ENCODE measurements at regions not wholly inside any gene's neighbourhood (a gene's known extent, or its start where the extent isn't known, plus 50 kb on each side); places are given as distances from the start of the nearest gene placed in this dataset.

DNA sequence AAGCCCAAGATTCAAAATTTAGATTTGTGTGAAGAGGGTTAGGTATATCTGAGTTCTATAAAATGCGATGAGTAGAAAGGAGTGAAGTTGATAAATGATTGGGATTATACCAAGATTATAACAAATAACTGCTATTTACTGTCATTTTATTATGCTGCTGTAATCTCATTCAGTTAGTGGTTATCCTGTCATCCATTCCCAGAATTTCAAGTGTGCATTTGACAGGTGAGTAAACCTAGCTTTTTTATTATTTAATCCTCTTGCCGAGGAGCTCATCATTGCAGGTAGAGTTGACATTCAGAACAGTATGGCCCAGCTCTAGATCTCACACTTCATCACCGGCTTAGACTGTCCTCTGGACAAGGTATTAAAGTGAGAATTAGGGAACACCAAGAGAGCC is 1146.2 kb downstream of the CDH11 start:
- no peaks in the 10 kb centered on the region for H3K9me3 ChIP-seq (ENCODE audit: control insufficient read depth in 1 of 2, low read length in 2 of 2)
- H3K27ac ChIP-seq (ENCODE audit: low read length), result no peak overlapping the region
- H3K27me3 ChIP-seq (ENCODE audit: low read depth, low read length), result no peaks in the 10 kb centered on the region
- H3K36me3 ChIP-seq (ENCODE audit: control insufficient read depth in 1 of 2, insufficient read depth in 2 of 2, low read length in 2 of 2), result no peaks in the 10 kb centered on the region
- no peaks in the 10 kb centered on the region for H3K4me1 ChIP-seq (ENCODE audit: control insufficient read depth in 1 of 2, insufficient read depth in 2 of 2, low read length in 2 of 2)
- H3K4me3 ChIP-seq (ENCODE audit: low read depth in 1 of 2, low read length in 2 of 2), result no peak overlapping the region

DNA sequence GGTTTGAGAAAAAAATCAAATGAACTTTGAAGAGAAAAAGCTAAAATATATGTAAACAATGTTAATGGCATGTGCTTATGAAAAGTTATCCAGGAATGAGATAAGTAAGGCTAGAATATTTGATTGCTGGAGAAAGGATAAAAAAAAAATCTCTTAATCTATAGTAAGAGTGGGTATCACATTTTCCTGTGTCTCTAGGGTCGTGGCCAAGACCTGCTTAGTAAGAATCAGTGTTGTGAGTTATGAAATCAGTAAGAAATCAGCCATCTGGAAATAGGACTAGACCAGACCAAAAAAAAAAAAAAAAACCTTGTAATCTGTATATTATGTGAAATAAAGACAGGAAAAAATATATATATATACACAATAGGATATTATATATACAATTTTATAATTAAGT is 1153.9 kb downstream of the CDH11 start:
- Histone ChIP-seq H3K4me1 (ENCODE audit: control insufficient read depth in 1 of 2, insufficient read depth in 2 of 2, low read length in 2 of 2) (no peaks in the 10 kb centered on the region), H3K27ac (ENCODE audit: low read length) (no peak overlapping the region), H3K27me3 (ENCODE audit: low read depth, low read length) (no peaks in the 10 kb centered on the region), H3K4me3 (ENCODE audit: low read depth in 1 of 2, low read length in 2 of 2) (no peak overlapping the region), H3K9me3 (ENCODE audit: control insufficient read depth in 1 of 2, low read length in 2 of 2) (no peaks in the 10 kb centered on the region), H3K36me3 (ENCODE audit: control insufficient read depth in 1 of 2, insufficient read depth in 2 of 2, low read length in 2 of 2) (no peaks in the 10 kb centered on the region)

DNA sequence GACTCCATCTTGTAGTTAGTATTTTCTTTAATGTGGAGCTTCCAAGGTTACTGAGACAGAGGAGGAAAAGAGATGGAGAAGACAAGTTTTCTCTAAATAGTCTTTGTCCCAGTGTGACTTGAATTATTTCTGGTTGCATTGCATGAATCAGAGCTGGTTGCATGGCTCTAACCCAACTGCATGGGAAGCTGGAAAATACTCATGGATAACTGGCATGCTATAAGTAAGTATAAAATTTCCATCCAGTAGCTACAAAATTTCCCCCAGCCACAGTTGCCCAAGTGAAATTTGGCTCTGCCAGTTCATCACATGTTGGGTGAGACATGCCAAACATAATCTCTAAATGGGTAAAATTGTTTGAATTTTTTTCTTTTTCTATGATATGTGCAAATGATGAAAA is 1161.5 kb downstream of the CDH11 start:
- no peaks in the 10 kb centered on the region for H3K4me1 ChIP-seq (ENCODE audit: control insufficient read depth in 1 of 2, insufficient read depth in 2 of 2, low read length in 2 of 2)
- no peaks in the 10 kb centered on the region for H3K36me3 ChIP-seq (ENCODE audit: control insufficient read depth in 1 of 2, insufficient read depth in 2 of 2, low read length in 2 of 2)
- no peaks in the 10 kb centered on the region for H3K27me3 ChIP-seq (ENCODE audit: low read depth, low read length)
- H3K4me3 ChIP-seq (ENCODE audit: low read depth in 1 of 2, low read length in 2 of 2), result no peak overlapping the region
- H3K27ac ChIP-seq (ENCODE audit: low read length), result no peak overlapping the region
- H3K9me3 ChIP-seq (ENCODE audit: control insufficient read depth in 1 of 2, low read length in 2 of 2), result no peaks in the 10 kb centered on the region

DNA sequence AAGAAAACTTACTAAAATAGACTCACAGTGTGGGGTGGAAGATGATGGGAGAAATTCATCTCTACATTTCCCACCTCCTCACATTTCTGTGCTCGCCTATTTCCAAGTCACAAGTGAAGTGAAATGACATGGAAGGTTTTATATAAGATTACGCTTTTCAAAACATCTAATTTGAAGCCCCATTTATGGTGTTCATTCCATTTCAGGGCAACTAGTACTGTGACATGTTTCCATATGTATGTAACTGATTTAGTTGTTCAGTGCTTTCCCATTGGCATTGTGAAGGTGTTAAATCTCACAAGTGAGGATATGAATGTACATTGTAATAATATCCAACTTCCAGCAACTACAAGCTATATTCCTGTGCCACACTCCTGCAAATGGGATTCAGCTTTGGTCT is 1174.8 kb downstream of the CDH11 start:
- no peaks in the 10 kb centered on the region for H3K9me3 ChIP-seq (ENCODE audit: control insufficient read depth in 1 of 2, low read length in 2 of 2)
- no peaks in the 10 kb centered on the region for H3K27me3 ChIP-seq (ENCODE audit: low read depth, low read length)
- no peak overlapping the region for H3K27ac ChIP-seq (ENCODE audit: low read length)
- no peak overlapping the region for H3K4me3 ChIP-seq (ENCODE audit: low read depth in 1 of 2, low read length in 2 of 2)
- no peaks in the 10 kb centered on the region for H3K4me1 ChIP-seq (ENCODE audit: control insufficient read depth in 1 of 2, insufficient read depth in 2 of 2, low read length in 2 of 2)
- H3K36me3 ChIP-seq (ENCODE audit: control insufficient read depth in 1 of 2, insufficient read depth in 2 of 2, low read length in 2 of 2), result no peaks in the 10 kb centered on the region

DNA sequence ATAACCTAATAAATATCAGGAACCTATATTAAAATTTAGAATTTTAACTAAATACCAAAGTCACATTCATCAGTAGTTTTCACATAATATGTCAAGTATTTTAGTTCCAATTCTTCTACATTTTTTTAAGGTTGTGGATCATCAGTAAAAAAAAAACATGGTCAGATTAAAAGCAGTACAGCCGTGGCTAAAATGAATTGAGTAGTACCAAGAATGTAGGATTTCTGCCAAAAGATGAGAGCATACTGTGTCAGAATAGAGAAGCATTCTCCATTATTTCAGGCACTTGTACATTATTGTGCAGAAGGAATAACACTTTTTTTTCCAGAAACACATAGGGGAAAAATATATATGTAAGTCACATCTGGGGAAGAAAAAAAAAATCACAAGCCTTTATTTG is 1176.1 kb downstream of the CDH11 start:
- Histone ChIP-seq H3K36me3 (ENCODE audit: control insufficient read depth in 1 of 2, insufficient read depth in 2 of 2, low read length in 2 of 2) (no peaks in the 10 kb centered on the region), H3K4me3 (ENCODE audit: low read depth in 1 of 2, low read length in 2 of 2) (no peak overlapping the region), H3K27ac (ENCODE audit: low read length) (no peak overlapping the region), H3K27me3 (ENCODE audit: low read depth, low read length) (no peaks in the 10 kb centered on the region), H3K9me3 (ENCODE audit: control insufficient read depth in 1 of 2, low read length in 2 of 2) (no peaks in the 10 kb centered on the region), H3K4me1 (ENCODE audit: control insufficient read depth in 1 of 2, insufficient read depth in 2 of 2, low read length in 2 of 2) (no peaks in the 10 kb centered on the region)

DNA sequence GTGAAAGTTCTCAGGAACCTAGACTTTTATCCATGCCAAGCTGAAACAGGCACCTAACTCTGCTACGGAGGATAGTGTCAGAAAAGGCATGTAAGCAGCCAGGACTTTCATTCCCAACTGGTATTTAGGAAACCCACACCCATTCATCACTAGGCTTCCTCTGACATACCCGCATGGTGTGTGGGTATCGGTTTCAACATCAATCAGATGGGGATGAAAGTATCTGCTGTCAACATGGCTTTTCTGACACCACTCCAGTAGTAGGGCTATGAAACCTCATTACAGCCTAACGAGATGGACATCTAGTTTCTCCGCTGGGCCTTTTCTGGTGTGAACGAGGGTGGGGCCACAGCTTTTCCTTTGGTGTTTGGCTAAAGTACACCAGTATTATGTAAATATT is 1178.3 kb downstream of the CDH11 start:
- H3K4me1 ChIP-seq (ENCODE audit: control insufficient read depth in 1 of 2, insufficient read depth in 2 of 2, low read length in 2 of 2), result no peaks in the 10 kb centered on the region
- H3K36me3 ChIP-seq (ENCODE audit: control insufficient read depth in 1 of 2, insufficient read depth in 2 of 2, low read length in 2 of 2), result no peaks in the 10 kb centered on the region
- no peak overlapping the region for H3K4me3 ChIP-seq (ENCODE audit: low read depth in 1 of 2, low read length in 2 of 2)
- H3K27ac ChIP-seq (ENCODE audit: low read length), result no peak overlapping the region
- H3K9me3 ChIP-seq (ENCODE audit: control insufficient read depth in 1 of 2, low read length in 2 of 2), result no peaks in the 10 kb centered on the region
- H3K27me3 ChIP-seq (ENCODE audit: low read depth, low read length), result no peaks in the 10 kb centered on the region

DNA sequence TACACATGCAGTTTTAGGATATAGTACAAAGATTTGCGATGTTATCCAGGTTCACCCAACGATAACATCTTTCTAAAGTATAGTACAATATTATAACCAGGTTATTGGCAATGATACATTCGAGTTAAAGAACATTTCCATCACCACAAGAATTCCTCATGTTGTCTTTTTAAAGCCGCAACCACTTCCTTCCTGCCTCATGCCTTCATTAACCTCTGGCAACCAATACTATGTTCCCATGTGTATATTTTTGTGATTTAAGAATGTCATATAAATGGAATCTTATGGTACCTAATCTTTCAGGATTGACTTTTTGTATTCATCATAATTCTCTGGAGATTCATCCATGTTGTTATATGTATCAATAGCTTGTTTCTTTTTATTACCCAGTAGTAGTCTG is 1183.2 kb downstream of the CDH11 start:
- Histone ChIP-seq H3K4me1 (ENCODE audit: control insufficient read depth in 1 of 2, insufficient read depth in 2 of 2, low read length in 2 of 2) (no peaks in the 10 kb centered on the region), H3K4me3 (ENCODE audit: low read depth in 1 of 2, low read length in 2 of 2) (no peak overlapping the region), H3K27me3 (ENCODE audit: low read depth, low read length) (no peaks in the 10 kb centered on the region), H3K9me3 (ENCODE audit: control insufficient read depth in 1 of 2, low read length in 2 of 2) (no peaks in the 10 kb centered on the region), H3K36me3 (ENCODE audit: control insufficient read depth in 1 of 2, insufficient read depth in 2 of 2, low read length in 2 of 2) (no peaks in the 10 kb centered on the region), H3K27ac (ENCODE audit: low read length) (no peak overlapping the region)

DNA sequence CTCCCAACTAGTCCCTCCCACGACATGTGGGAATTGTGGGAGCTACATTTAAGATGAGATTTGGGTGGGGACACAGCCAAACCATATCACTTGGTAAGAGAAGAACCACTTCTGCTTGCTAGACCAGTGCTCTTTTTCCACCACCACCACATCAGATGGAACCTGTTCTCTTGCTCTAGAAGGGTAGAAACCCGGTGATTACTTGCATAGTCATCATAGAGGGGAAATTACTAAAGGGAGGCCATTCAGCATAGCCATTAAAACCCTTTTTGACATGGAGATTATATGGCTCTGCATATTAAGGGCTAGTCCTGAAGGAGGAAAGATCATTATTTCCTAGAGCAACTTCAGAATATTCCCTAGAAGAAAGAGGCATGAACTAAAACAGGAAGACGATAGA is 1188.0 kb downstream of the CDH11 start:
- Histone ChIP-seq H3K36me3 (ENCODE audit: control insufficient read depth in 1 of 2, insufficient read depth in 2 of 2, low read length in 2 of 2) (no peaks in the 10 kb centered on the region), H3K27me3 (ENCODE audit: low read depth, low read length) (no peaks in the 10 kb centered on the region), H3K4me1 (ENCODE audit: control insufficient read depth in 1 of 2, insufficient read depth in 2 of 2, low read length in 2 of 2) (no peaks in the 10 kb centered on the region), H3K9me3 (ENCODE audit: control insufficient read depth in 1 of 2, low read length in 2 of 2) (no peaks in the 10 kb centered on the region), H3K4me3 (ENCODE audit: low read depth in 1 of 2, low read length in 2 of 2) (no peak overlapping the region), H3K27ac (ENCODE audit: low read length) (no peak overlapping the region)

DNA sequence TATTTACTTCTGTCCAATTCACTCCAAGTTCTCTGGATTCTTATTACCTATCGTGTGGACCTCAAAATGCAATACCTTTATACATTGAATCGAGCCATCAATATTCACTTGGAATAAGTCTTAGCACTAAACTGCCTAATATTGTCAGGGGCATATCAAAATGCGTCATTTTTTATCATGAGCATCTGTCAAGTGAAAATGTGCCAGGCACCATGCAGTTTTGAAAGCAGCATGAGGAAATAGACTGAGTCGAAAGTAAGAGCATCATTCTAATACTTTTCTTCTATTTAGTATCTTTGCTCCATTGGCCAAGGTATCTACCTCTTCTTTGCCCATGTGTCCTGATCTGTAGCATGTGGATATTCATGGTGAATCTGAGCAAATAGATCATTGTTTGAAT is 1193.4 kb downstream of the CDH11 start:
- Histone ChIP-seq H3K36me3 (ENCODE audit: control insufficient read depth in 1 of 2, insufficient read depth in 2 of 2, low read length in 2 of 2) (no peaks in the 10 kb centered on the region), H3K4me1 (ENCODE audit: control insufficient read depth in 1 of 2, insufficient read depth in 2 of 2, low read length in 2 of 2) (no peaks in the 10 kb centered on the region), H3K9me3 (ENCODE audit: control insufficient read depth in 1 of 2, low read length in 2 of 2) (no peaks in the 10 kb centered on the region), H3K27me3 (ENCODE audit: low read depth, low read length) (no peaks in the 10 kb centered on the region), H3K27ac (ENCODE audit: low read length) (no peak overlapping the region), H3K4me3 (ENCODE audit: low read depth in 1 of 2, low read length in 2 of 2) (no peak overlapping the region)

DNA sequence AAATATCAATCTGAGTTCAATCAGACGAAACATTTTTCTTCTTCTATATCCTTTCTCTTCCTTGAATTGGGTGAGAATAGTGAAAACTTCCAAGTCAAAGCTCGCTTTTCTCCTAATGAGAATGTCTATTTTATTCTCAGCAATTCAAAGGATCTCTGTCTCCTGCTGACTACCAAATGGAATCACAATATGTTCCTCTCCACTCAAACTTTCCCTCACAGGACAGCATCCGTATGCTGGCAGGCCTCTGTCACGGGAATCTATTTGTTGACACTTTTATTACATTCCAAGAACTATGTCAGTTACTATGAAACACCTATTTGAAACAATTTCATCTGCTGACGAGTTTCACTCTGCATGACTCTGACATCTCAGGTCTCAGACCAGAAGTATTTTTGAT is 1196.6 kb downstream of the CDH11 start:
- Histone ChIP-seq H3K27me3 (ENCODE audit: low read depth, low read length) (no peaks in the 10 kb centered on the region), H3K27ac (ENCODE audit: low read length) (no peak overlapping the region), H3K9me3 (ENCODE audit: control insufficient read depth in 1 of 2, low read length in 2 of 2) (no peaks in the 10 kb centered on the region), H3K4me1 (ENCODE audit: control insufficient read depth in 1 of 2, insufficient read depth in 2 of 2, low read length in 2 of 2) (no peaks in the 10 kb centered on the region), H3K36me3 (ENCODE audit: control insufficient read depth in 1 of 2, insufficient read depth in 2 of 2, low read length in 2 of 2) (no peaks in the 10 kb centered on the region), H3K4me3 (ENCODE audit: low read depth in 1 of 2, low read length in 2 of 2) (no peak overlapping the region)

DNA sequence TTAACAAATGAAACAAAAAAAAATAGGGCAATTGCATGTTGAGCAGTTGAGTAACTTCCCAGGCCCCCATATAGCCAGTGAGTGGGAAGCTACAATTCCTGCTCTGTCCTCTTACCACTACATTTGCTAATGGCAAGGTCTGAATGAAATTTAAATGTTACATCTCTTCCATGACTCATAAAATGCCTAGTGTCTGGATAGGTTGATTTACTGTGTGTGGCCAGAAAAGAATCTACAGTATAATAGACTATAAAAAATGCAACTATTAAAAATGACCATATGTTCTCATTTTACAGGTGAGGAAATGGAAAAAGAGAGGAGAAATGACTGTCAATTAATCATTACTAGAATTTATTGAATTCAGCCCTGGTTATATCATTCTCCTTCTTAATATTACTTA is 1199.3 kb downstream of the CDH11 start:
- Histone ChIP-seq H3K27me3 (ENCODE audit: low read depth, low read length) (no peaks in the 10 kb centered on the region), H3K27ac (ENCODE audit: low read length) (no peak overlapping the region), H3K4me1 (ENCODE audit: control insufficient read depth in 1 of 2, insufficient read depth in 2 of 2, low read length in 2 of 2) (no peaks in the 10 kb centered on the region), H3K4me3 (ENCODE audit: low read depth in 1 of 2, low read length in 2 of 2) (no peak overlapping the region), H3K36me3 (ENCODE audit: control insufficient read depth in 1 of 2, insufficient read depth in 2 of 2, low read length in 2 of 2) (no peaks in the 10 kb centered on the region), H3K9me3 (ENCODE audit: control insufficient read depth in 1 of 2, low read length in 2 of 2) (peaks cover 0 to 3% of the 10 kb centered on the region in 2 donors)

DNA sequence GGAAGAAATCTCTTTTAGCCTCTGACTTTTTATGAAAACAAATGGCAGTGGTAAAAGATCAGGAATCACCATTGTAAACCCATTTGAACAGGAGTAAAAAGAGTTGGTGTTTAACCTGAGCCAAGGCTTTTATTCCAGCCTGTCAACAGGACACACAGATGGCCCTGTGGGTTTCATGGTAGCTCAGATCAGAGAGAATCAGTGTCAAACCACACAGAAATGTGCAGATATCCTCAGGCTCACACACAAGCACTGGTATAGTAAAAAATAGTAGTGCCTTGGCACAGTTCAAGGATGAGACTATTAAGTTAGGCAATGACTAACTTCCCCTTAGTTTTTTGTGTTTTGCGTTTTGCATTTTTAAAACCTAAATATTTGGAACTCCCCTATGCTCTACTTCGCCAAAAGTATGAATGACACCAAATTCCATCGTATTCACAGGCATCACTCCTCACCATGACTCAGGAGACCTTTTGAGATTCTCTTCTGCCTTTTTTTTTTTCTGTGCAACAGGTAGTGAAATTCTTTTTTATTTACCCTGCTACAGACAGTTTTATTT is 1200.0 kb downstream of the CDH11 start:
- Histone ChIP-seq H3K27me3 (ENCODE audit: low read depth, low read length) (no peaks in the 10 kb centered on the region), H3K9me3 (ENCODE audit: control insufficient read depth in 1 of 2, low read length in 2 of 2) (peaks cover 0 to 3% of the 10 kb centered on the region in 2 donors), H3K36me3 (ENCODE audit: control insufficient read depth in 1 of 2, insufficient read depth in 2 of 2, low read length in 2 of 2) (no peaks in the 10 kb centered on the region), H3K4me1 (ENCODE audit: control insufficient read depth in 1 of 2, insufficient read depth in 2 of 2, low read length in 2 of 2) (no peaks in the 10 kb centered on the region), H3K4me3 (ENCODE audit: low read depth in 1 of 2, low read length in 2 of 2) (no peak overlapping the region), H3K27ac (ENCODE audit: low read length) (no peak overlapping the region)

All from muscle layer of duodenum (tissue), 2 donors.